Colon (tissue), 2 donors: ENCODE measurements at regions not wholly inside any gene's neighbourhood (a gene's known extent, or its start where the extent isn't known, plus 50 kb on each side); places are given as distances from the start of the nearest gene placed in this dataset.

Experiments used
- FAIRE-seq: peaks from 2 replicates; lab custom pipeline; 2012; peaks lifted over from hg19 to GRCh38; lab: Jason Lieb, UNC
- donor health status: control.
- donor health status: control.

DNA sequence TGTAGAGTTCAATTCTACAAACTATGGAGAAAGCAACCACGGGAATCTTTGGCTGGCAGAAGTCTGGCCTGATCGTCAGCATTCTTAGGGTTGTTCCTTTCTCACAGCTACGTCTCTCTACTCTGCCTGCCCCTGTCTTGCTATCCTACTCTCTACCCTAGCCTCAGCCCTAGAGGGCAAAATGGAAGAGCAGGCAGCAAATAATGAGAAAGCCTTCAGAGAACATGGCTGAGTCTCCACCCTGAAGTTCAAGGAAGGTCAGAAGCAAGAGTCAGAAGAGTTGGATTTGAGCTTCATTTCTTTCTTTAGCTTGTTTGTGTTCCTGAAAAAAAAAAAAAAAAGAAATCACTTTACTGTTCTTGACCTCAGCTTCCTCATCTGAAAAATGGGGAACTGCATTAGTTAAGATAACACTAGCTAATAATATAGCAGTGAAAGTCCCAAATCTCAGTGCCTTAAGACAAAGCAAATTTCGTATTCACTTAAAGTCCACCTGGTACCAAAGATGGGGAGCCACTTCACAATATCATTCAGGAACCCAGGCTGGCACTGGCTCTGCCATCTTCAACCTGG, 50.2 kb upstream of the CCND2 start:
- FAIRE-seq, result no peak

DNA sequence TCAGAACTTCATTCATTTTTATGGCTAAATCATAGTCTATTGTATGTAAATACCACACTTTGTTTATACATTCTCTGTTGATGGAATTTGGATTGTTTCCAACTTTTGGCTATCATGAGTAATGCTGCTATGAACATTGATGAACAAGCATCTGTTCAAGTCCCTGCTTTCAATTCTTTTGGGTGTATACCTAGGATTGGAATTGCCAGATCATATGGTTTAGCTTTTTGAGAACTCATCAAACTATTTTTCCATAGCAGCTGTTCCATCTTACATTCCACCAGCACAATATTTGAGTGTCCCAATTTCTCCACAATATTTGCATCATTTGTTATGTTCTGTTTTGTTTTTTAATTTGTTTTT, 52.3 kb upstream of the CCND2 start:
- FAIRE-seq, result no peak

DNA sequence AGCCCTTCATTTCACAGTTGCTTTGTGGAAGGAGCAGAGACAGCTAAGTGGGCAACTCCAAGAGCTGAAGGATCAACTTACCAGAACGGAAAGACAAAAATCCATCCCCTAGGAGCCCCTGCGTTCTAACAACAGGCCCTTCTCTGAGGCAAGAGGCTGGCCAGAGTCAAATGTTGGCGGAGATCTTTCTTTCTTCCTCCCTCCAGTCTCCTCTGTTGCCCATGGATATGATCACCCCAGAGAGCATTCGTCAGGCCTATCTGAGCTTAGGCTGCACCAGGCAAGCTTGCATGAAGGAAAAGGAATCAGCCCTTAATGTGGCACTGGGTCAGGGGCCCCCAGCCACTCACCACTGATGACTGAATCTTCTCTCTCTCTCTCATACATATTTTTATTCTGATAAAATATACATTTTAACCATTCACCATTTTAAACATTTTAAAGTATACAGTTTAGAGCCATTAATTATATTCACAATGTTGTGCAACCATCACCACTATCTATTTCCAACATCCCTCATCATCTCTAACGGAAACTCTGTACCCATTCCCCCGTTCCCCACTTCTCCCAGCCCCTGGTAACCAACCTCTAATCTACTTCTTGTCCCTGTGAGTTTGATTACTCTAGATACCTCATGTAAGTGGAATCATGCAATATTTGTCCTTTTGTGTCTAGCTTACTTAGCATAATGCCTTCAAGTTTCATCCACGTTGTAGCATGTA, 52.9 kb upstream of the CCND2 start:
- FAIRE-seq, result no peak

DNA sequence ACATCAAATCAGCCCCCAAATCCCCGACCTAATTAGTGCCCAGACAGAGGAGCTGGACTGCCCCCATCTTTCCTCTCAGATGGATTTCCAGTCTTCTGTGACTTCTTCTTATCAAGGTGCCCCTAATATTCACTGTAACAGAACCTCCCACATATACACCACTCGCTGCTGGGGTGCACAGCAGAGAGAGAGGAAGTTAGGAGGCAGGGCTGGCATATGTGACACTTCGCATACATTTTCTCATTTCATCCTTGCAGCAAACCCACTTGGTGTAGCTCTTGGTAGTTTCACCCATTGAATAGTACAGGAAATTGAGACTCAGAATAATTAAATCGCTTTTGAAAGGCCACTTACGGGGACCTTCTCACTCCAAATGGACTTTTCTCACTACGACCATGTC, 56.5 kb upstream of the CCND2 start:
- FAIRE-seq, result no peak

DNA sequence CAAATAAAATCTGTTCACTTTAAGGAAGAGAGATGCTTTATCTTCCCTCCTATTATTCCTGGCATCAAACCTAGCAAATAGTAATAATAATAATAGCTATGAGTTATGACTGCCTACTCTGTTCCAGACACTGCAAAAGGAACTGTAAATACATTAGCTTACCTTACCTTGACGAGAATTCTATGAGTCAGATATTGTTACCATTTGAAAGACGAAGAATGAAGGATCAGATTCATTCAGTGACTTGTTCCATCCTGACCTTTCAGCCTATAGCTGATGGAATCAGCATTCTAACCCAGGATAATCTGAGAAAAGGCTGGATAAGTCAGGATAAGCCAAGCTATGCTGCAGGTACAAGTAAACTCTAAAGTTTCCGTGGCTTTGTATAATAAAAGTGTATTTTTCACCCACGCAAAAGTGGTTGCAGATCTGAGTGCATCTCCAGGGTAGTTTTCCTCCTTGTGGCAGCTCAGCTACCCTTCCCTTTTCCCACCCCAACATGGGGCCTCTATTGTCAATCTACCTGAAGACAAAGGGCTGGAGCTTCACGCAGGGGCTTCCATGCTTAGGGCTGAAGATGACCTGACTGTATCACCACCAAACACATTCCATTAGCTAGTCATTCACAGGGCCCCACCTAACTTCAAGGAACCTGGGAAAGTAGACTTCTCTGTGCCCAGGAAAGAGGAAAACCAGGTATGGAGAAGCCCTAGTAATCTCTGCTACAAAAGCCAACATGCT, 57.2 kb upstream of the CCND2 start:
- no peak for FAIRE-seq

DNA sequence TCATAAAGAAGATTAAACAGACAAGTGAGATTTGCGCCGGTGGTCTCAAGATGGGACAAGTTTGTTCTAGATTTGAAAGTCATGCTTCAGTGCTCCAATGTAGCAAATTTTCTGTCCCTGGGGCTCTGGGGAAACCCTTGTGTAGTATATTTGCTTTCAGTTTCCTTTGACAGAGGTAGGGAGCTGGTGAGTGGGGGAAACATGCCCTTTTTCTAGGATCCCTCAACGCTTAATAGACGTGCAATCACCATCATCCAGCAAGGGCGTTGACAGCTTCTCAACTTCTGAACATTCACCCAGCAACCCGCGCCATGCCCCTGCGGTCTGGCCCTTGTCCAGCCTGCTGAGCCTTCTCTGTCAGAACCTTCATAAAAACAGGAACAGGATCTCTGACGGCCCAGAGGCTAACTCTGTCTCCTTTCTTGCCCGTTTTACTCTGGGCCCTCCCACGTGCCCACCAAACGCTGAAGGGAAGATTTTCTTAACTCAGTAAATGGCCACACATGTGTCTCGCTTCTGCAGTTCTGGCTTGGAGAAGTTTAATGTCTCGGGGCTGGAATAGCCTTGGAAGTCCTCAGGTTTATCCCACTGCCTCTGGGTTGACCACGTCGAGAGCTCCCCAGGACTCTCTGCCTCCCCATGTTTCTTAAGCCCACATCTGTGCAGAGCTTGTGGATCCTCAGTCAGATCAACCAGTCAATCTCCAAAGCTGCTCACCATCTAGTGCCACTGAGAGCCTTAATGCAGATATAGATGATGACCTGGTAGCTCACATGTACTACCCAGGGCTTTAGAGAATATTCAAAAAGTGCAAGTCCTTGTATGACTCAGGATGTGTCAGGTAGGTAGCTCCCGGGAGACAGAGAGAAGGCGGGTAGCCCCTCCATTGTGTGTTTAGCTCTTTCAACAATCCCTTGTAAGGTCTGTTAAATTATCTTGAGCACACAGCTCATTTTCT, 58.1 kb upstream of the CCND2 start:
- FAIRE-seq, result no peak

DNA sequence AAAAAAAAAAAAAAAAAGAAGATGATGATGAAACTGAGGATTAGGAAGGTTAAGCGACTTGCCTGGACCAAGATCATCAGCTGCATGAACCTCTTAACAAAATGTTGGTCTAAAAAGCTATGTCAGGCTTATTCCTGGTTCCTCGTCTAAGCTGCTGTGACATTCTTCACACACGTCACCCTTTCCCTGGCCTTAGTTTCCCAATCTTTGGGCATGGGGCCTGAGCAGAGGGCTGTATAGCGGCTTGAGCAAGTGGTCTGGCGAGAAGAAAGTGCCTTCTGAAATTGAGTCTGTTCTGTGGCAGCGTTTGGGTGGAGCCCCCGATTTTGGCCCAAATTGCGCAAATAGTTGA, 58.7 kb upstream of the CCND2 start:
- FAIRE-seq, result no peak

DNA sequence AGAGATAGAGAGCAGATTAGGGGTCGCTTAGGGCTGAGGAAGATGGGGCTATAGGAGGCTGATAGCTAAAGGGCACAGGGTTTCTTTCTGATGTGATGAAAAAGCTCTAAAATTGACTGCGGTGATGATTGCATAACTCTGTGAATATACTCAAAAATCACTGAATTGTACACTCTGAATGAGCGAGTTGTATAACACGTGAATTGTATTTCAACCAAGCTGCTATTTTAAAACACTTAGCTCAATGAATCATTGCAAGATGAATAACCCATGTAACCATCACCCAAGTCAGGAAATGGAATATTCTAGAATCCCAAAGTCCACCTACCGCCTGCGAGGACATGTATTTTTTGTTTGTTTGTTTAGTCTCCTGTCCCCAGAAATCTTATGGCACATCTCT, 60.1 kb upstream of the CCND2 start:
- no peak for FAIRE-seq

DNA sequence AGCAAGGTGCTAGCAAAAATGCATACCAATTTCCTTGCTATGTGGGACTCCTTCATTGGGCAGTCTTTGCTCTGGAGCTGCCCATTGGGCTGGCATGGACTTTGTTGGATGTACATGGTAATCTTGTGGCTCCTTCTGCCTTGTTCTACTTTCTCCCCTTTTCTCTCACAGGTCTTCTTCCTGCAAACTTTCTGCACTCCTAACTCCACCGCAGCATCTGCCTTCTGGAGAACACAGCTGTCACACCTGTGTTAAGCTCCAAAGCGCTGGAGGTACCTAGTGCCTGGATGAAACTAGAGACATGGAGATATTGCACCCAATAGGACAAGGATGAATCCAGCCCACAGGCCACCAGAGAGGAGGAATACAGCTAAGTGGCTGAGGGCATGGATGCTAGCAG, 60.7 kb upstream of the CCND2 start:
- FAIRE-seq, result no peak

DNA sequence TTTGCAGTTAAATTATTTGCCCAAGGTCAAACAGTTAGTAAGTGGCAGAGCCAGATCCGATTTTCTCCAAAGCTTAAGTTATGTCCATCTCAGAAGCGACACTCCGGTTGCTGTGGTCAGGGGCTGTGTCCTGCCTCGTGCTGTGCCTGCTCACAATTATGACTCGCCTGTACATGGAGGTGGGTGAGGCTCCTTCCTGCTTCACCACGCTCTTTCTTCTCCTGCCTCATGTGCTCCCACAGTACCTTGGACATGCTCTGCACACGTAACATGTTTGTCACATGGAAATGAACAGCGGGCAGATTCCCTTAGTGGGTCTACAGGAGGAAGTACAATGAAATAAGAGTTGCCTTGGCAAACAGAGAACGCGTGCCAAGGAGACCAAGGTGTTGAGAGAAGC, 62.2 kb upstream of the CCND2 start:
- FAIRE-seq, result no peak

DNA sequence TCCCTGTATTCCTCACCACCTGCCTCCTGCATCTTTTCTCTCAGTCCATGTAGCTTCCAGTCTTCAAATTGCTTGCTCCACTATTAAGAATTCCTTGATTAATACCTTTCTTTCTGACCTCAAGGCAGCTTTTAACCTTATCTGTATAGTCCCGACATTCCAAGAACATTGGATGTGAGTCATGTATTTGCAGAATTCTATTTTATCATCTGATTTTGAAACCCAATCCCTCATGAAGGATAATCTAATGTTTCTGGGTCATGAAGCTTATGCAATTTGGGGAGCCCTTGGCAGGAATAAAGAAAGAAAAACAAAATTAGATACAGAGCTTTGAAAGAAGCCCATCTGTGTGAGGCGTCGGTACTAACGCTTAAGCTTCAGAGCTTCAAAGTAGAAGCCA, 63.4 kb upstream of the CCND2 start:
- no peak for FAIRE-seq

DNA sequence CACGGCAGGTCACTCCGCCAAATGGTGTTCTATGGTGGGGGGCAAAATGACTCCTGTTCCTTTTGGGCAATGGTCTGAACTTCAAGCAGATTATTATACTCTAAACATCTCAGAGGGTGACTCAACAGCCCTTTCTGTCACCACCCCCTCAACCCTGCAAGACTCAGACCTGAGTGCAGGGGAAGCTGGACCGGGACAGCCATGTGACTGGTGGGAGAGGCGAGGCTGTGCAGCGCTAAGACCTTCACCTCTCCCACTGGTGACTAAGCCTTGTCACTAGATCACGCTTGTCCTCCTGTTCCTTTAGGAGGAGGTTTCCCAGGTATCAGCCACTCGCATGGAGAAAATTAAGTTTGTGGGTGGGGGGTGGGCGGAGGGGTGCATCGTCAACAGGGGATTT, 67.1 kb upstream of the CCND2 start:
- no peak for FAIRE-seq

DNA sequence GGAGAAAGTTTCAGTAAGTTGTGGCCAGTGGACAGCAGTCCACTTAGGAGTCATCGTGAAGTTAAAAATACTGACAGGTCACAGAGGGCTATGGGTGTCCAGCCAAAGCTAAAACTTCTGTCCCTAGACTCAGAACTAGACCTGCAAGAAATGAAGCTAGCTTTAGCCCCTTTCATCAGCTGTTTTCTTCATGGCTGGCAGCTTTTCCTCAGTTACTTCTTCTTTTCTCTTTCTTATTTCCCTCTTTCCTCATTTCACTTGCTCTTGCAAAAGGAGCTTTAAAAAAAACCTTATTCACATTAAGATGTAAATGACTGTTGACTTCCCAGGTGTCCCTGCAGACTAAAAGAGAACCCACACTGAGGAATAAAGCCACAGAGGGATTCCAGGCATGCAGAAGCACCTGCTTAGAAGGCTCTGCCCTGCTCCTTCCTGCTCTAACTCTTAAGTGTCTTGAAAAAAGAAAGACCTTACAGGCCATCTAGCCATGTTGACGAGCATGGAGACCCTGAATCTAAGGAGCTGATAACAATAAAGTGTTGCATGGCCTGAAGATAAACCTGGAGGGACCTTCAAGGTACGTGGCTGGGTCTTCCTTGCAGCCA, 69.7 kb upstream of the CCND2 start:
- FAIRE-seq, result no peak

DNA sequence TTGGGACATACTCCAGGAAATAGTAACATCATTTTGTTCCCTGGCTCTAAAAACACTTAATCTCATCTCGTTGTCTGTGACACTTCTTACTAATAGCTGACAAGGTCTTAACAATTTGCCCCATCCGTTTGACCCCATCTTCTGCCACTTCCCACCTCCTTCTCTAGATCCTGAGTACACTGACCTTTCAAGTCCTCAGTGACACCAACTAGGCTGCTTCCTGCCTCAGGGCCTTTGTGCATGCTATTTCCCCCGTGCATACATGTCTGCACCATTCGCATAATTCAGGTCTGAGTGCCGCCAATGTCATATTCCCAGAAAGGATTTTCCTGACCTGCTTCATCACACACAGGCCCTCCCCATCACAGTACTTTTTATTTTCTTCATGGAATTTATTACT, 70.6 kb upstream of the CCND2 start:
- no peak for FAIRE-seq

DNA sequence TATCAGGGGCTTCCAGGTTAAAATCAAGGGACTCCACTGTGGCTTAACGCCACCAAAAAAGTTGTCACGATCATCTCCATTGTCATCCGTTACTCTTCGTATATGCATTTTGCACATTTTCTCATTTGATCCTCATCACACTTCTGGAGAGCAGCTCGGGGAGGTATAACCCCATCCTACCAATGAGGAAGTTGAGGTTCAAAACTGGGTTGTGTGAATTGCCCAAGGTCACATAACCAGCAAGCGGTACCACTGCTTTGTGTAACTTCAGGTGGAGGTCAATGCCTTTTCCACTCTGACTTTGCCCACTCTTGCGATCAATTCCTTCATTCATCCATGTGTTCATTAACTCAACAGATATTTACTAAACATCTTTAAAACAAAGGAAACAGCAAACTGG, 71.1 kb upstream of the CCND2 start:
- no peak for FAIRE-seq

DNA sequence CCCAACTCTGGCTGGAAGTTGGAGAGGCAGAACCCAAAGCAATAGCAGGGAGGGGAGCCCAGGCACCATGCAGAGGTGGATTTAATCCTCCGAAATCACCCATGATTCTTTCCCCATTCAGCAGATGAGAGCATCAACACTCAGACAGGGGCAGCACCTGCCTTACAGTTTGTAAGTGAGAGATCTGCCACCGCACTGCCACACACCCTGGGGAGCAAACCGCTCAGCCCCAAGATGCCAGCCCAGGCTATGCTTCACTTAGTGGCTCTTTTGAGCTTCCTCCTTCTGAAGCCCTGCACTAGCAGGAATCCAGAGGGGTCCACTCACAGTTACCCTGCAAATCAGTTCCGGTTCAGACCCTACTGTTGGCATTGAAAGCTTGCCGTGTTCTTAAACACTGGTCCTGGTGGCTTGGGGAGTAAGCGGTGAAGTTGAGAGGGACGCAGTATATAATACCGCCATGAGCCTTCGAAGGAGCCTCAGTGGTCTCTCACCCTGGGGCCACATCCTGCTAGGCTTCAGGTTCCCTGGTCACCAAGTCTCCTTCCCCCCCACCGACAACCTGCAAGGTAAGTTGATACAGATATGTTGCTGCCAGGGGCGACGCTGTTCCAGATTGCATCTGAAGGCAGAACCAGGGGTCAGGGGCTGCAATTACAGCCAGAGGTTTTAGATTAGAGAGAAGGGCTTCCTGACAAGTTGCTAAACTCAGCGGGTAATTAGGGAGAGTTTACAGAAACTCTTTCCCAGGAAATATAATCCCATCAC, 72.0 kb upstream of the CCND2 start:
- no peak for FAIRE-seq

DNA sequence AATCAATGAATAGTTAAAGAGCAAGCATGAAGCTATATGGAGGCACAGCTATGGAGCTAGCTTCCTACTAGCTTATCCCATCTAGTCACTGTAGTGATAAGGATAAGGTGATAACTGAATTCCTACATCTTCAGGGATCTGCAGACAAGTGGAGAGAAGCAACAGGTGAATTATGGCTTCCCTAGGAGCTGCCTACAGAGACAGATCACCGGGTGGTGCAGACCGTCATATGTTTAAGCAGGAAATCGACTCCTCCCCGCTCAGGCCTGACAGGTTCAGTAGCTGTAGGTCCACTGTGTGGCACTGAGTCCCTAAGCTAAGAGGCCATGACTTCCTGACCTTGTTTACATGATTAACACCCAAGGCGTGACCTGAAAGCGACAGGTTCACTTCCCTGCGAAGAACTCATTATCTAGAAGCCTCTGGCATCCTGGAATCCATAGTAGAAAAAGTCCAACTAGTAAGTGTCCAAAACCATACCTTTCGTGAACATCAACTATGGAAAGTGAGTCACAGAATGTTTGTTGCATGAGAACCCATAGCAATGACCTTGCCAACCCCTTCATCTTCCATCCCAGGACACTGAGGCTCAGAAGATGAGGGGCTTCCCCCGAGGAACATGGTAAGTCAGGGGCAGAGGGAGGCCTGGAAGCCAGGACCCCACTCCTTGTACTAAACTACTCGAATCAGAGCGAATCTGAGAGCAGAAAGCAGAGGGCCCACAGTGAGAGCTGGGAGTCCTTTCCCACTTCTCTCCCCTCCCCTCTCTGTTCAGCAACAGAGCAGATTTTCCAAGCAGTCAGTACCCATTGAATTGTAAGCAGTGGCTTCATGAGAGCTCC, 75.4 kb upstream of the CCND2 start:
- FAIRE-seq, result no peak

DNA sequence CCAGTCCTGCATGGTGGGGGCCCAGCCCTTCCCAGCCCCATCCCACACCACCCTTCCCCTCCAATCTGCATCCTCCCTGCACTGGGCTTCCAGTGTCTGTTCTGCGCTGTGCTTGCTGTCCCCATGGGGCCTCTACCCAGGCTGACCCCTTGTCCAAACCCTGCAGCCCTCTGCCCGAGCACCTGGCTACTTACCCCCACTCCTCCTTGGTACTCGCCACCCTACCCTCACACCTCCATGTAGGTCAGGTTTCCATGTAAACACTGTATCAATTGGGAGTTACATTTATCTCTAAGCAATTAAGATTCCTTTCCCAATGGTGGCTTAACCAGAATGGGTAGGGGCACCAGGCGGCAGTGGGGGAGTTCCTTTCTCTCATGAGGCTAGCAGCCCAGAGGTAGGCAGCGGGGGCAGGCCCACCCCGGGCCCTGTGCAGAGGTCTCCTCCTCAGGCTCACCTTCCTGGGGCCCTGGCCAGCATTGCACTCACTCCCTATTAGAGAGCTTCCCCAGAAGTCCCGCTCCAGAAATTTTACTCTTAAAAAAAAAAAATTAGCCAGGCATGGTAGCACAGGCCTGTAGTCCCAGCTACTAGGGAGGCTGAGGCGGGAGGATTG, 76.6 kb upstream of the CCND2 start:
- no peak for FAIRE-seq

DNA sequence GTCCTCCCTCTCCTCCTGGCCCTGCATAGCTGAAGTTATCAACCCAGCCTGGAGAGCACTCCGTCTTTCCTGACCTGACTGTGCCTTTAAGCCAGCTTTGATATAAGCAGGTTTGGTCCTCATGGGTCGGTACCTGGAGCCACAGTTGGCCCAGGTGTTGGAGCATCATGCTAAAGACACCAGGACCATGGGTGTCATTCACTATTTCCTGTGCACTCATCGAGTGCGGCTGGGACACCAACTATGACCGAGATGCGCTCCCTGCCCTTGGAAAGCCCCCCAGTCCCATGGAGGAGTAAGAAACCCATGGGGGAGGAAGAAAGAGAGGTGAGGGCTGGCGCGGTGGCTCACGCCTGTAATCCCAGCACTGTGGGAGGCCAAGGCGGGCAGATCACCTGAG, 78.9 kb upstream of the CCND2 start:
- FAIRE-seq, result no peak

DNA sequence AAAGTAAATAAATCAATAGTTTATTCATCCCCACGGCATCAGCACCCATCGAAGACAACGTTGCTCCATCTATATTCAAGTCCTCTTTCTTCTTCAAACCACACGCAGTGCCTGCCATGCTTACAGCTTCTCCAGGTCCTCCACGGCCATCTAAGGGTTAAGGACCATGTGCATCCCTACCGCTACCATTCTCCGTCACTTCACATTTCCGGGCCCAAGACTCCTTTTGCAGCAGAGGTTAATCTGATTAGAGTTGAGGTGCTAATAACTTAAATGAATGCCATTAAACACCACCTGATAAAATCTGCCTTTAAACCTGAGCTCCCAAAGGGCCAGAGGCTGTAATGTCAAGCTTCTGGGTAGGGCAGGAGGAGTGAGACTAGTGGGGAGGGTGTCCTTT, 79.7 kb upstream of the CCND2 start:
- FAIRE-seq, result no peak
